ENCODE measurements at regions not wholly inside any gene's neighbourhood (a gene's known extent, or its start where the extent isn't known, plus 50 kb on each side); places are given as distances from the start of the nearest gene placed in this dataset.

DNA sequence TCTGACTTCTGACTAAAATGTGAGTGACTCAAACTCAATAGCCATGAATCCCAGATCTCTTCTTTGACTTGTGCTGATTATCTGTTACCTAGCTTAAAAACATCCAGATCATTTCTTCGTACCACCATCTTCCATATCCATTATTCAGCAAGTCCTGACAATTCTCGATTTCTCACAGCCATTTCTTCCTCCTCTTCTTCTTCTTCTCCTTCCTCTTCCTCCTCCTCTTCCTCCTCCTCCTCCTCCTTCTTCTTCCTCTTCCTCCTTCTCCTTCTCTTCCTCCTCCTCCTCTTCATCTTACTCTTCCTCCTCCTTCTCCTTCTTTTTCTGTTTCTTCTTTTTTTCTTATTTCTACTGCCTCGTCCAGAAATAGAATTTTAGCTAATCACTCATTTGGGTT lies 77.0 kb upstream of the MAP1B start:
- no peak overlapping the region for H3K4me3 ChIP-seq (ENCODE audit: low read length)
- DNase-seq (ENCODE audit: low read depth) = no peak
- TF ChIP-seq, protein P1, sequence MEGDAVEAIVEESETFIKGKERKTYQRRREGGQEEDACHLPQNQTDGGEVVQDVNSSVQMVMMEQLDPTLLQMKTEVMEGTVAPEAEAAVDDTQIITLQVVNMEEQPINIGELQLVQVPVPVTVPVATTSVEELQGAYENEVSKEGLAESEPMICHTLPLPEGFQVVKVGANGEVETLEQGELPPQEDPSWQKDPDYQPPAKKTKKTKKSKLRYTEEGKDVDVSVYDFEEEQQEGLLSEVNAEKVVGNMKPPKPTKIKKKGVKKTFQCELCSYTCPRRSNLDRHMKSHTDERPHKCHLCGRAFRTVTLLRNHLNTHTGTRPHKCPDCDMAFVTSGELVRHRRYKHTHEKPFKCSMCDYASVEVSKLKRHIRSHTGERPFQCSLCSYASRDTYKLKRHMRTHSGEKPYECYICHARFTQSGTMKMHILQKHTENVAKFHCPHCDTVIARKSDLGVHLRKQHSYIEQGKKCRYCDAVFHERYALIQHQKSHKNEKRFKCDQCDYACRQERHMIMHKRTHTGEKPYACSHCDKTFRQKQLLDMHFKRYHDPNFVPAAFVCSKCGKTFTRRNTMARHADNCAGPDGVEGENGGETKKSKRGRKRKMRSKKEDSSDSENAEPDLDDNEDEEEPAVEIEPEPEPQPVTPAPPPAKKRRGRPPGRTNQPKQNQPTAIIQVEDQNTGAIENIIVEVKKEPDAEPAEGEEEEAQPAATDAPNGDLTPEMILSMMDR (IDR thresholded peaks at IDR 0.05; ENCODE audit: insufficient read depth, low read depth, low read length, missing control alignments) = no peak

DNA sequence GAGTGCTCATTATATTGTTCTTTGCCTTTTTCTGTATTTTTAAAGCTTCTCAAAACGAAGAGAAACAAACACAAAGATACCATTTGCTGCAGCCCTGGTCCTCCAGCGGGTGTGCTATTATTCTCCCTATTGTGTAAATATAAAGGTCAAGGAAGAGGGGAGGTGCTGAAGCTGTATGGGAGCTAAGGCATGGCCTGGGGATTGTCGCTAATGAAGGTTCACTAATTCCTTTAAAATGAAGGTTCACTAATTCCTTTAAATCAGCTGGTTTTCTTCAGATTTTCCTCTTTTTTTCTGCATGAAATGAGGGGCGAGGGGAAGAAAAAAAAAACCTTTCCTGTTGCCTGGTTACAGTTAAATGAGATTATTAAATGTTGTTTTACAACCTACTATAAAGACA lies 74.5 kb upstream of the MAP1B start:
- DNase-seq (ENCODE audit: low read depth) = no peak
- H3K4me3 ChIP-seq (ENCODE audit: low read length) = no peak overlapping the region
- TF ChIP-seq, protein P1 (IDR thresholded peaks at IDR 0.05; ENCODE audit: insufficient read depth, low read depth, low read length, missing control alignments) = no peak

DNA sequence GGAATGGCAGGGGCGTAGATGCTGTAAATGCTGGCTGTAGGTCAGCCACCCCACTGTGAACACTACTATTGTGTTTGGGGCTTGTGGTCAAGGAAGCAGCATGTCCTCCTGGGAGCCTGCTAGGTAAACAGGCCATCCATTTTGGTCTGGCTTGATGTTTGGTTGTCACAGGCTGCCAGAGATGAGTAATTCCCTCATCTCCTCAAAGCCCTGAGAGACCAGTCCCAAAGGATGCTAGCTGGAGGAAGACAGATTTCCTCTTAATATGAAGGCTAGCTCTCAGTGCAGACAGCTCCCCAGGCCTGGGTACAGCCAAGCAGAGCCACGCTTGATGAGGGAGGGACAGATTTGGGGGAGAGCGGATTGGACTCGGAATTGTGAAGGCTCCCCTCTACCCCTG lies 72.5 kb upstream of the MAP1B start:
- no peak overlapping the region for H3K4me3 ChIP-seq (ENCODE audit: low read length)
- no peak for DNase-seq (ENCODE audit: low read depth)
- TF ChIP-seq, protein P1 (IDR thresholded peaks at IDR 0.05; ENCODE audit: insufficient read depth, low read depth, low read length, missing control alignments) = no peak

DNA sequence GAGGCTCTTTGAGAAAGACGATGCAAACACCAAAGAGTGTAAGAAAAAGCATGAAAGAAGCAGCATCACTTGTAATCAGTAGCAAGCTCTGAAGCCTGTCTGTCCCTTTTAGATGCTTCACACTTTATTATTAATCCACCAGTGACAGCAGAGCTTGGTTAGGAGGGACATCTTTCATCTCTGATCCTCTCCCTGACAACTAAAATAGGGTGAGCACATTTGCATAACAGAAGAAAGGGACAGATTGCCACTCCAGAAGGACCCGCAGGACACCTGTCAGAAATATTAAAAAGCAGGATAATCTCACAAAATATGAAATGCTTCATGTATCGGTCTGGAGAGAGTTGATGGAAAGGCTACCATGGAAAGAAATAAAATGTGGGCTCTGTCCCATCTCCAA lies 71.4 kb upstream of the MAP1B start:
- TF ChIP-seq, protein P1 (IDR thresholded peaks at IDR 0.05; ENCODE audit: insufficient read depth, low read depth, low read length, missing control alignments) = no peak
- DNase-seq (ENCODE audit: low read depth) = no peak
- no peak overlapping the region for H3K4me3 ChIP-seq (ENCODE audit: low read length)

DNA sequence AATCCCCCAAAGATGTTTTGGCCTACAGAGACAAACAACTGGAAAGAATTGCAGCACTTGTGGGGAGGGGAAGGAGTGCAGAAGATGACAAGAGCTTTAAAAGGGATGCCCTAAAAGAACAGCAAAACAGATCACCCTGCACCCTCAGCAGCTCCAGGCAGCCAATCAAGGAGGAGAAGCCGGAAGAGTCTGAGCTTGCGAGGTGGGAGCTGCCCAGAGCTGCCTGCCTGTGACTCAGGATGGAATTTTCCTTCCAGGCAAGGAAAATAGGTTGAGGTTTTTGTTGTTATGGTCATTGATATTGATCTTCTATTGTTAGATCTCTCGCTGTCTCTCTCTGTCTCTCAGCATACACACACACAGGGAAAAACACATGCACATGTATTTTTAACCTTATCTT lies 70.3 kb upstream of the MAP1B start:
- TF ChIP-seq, protein P1 (IDR thresholded peaks at IDR 0.05; ENCODE audit: insufficient read depth, low read depth, low read length, missing control alignments) = no peak
- peak; percentile 82 for DNase-seq (ENCODE audit: low read depth)
- no peak overlapping the region for H3K4me3 ChIP-seq (ENCODE audit: low read length)

DNA sequence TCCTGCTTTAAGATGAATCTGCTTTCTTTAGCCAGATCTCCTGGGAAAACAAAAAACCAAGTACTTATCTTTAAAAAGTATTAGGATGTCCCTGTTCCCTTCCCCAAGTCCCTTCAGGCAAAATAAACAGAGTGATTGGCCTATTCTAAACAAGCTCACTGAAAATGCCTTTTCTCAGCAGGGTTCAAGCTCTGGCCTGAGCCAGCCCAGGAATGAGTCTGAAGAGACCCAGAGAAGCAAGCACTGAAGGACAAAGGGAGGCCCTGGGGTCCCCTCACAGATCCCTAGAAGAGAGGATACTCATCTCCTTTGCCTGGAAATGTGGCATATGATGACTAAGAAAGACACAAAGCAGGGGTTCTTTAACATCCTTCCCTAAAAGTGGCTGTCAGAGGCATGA lies 66.8 kb upstream of the MAP1B start:
- TF ChIP-seq, protein P1 (IDR thresholded peaks at IDR 0.05; ENCODE audit: insufficient read depth, low read depth, low read length, missing control alignments) = no peak
- no peak overlapping the region for H3K4me3 ChIP-seq (ENCODE audit: low read length)
- no peak for DNase-seq (ENCODE audit: low read depth)

DNA sequence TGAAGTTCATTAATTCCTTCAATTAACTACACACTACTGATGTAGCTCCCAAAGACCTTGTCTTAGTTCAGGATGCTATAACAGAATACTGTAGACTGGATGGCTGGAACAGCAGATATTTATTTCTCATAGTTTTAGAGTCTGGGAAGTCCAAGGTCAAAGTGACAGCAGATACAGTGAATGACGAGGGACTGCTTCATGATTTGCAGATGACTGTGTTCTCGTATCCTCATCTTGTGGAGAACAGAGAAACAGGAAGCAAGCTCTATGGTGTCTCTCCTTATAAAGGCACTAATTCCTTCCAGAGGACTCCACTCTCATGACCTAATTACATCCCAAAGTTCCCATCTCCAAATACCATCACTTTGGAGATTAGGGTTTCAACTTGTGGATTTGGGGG lies 65.6 kb upstream of the MAP1B start:
- TF ChIP-seq, protein P1 (IDR thresholded peaks at IDR 0.05; ENCODE audit: insufficient read depth, low read depth, low read length, missing control alignments) = no peak
- DNase-seq (ENCODE audit: low read depth) = no peak
- no peak overlapping the region for H3K4me3 ChIP-seq (ENCODE audit: low read length)

Measured in epithelial cell of esophagus (primary cell).